Activated CD4-positive, alpha-beta memory T cell treated with anti-CD3 and anti-CD28 coated beads, Interleukin-2, amount 10 ng/mL, durations not matched to agents 7 days and 5 days (primary cell): ENCODE measurements at regions not wholly inside any gene's neighbourhood (a gene's known extent, or its start where the extent isn't known, plus 50 kb on each side); places are given as distances from the start of the nearest gene placed in this dataset.

Experiments used
- CTCF ChIA-PET: fragments of 350-600 bp; sonication (Branson Sonifier 250); formaldehyde crosslinking; loops from one replicate; lab custom pipeline; 2021; ENCODE audit warnings: antibody characterized with exemption, inconsistent platforms; lab: Charles Lee
- POLR2A ChIA-PET: fragments of 350-600 bp; sonication (Branson Sonifier 250); formaldehyde crosslinking; loops from one replicate; lab custom pipeline; 2021; ENCODE audit warnings: antibody characterized with exemption; lab: Charles Lee
- DNase-seq: peaks from one replicate; pipeline ENCODE4 v3.0.0-alpha.2; 2020
- H3K27ac Mint-ChIP-seq: one replicate; pipeline ENCODE4 v1.8.0; 2021; ENCODE audit warnings: mild to moderate bottlenecking, mixed read lengths
- H3K27me3 Mint-ChIP-seq: one replicate; pipeline ENCODE4 v1.8.0; 2021; ENCODE audit warnings: mixed read lengths
- H3K36me3 Mint-ChIP-seq: one replicate; pipeline ENCODE4 v1.8.0; 2021; ENCODE audit warnings: low read depth, mixed read lengths
- H3K4me1 Mint-ChIP-seq: one replicate; pipeline ENCODE4 v1.8.0; 2021; ENCODE audit warnings: mixed read lengths
- H3K4me3 Mint-ChIP-seq: one replicate; pipeline ENCODE4 v1.8.0; 2021; ENCODE audit warnings: mild to moderate bottlenecking, mixed read lengths
- H3K9me3 Mint-ChIP-seq: one replicate; pipeline ENCODE4 v1.8.0; 2021; ENCODE audit warnings: mixed read lengths

DNA sequence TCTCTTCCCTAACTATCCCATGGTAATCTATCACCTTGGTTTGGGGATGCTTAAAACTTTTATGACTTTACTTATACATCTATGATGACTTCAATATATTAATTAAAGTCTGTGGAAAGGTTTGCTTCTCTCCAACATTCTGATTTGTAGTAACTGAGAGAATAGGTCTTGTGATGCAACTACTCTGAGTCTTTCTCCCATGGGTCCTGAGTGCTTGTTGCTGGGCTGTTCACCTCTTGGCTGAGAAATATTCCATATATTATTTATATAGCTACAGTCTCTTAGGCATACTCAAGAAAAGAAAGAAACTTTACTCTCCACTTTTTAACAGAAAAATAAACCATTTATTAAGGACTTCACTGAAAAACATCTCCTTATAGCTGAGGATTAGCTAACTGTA lies 119.3 kb upstream of the PLPPR5 start:
- CTCF ChIA-PET = no interaction called here
- no peaks in the 10 kb centered on the region for H3K36me3 Mint-ChIP-seq
- H3K9me3 Mint-ChIP-seq = no peaks in the 10 kb centered on the region
- H3K4me1 Mint-ChIP-seq = no peaks in the 10 kb centered on the region
- H3K27me3 Mint-ChIP-seq = no peaks in the 10 kb centered on the region
- no peak overlapping the region for H3K4me3 Mint-ChIP-seq
- H3K27ac Mint-ChIP-seq = no peak overlapping the region
- no peak for DNase-seq
- POLR2A ChIA-PET = no interaction called here

DNA sequence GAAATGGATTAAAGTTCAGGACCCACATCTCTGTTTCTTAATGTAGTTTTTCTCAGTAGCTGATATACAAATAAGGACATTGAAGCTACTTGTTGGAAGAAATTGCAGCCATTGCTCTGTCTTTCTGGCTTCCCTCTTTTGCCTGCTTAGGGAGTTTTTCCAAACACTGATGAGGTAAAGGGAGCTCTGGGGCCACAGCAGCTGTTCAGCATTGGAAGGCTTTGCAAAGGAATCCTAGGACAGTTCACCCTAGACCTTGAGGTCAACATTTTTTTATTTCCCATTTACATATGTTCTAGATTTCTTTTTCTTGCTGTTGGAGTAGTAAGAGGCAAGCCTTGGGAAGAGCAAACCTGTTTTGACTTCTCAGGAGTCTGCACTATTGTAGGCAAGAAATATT lies 126.9 kb upstream of the PLPPR5 start:
- Mint-ChIP-seq H3K4me1 (no peaks in the 10 kb centered on the region), H3K4me3 (no peak overlapping the region), H3K27me3 (no peaks in the 10 kb centered on the region), H3K9me3 (no peaks in the 10 kb centered on the region), H3K27ac (no peak overlapping the region), H3K36me3 (no peaks in the 10 kb centered on the region)
- no peak for DNase-seq
- ChIA-PET POLR2A (no interaction called here), CTCF (no interaction called here)

DNA sequence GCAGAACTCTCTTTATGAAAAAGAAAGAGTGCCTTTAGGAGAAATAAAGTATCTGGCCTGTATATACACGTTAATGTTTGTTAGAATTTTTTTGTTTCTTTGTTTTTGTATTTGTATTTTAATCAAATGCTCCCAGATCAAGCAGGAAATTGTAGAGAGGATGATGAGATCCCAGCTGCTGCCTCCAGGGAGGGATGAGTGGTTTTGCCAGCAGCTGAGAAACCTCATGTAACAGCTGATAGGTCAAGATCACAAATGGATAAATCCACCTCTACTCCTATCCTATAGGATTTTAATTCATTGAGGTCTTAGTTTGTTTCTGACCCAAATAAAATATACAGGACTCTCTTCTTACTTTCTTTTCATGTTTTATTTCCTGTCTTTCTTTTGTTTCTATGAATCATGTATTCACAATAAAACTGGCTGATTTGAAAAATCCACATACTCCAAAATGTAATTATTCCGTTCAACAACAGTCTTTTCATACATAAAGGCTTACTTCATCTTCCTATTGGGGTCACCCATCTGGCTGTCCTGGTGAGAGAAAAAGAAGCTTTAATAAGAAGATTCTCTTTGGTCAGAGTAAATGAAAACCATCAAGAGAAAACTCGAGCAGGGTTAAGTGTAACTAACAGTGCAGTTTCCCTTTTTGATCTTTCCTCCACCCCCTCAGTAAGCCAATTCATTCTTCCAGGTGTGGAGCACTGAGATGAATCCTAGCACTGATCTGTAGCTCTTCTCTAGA lies 129.3 kb upstream of the PLPPR5 start:
- no peak overlapping the region for H3K4me3 Mint-ChIP-seq
- H3K4me1 Mint-ChIP-seq = no peaks in the 10 kb centered on the region
- H3K27me3 Mint-ChIP-seq = no peaks in the 10 kb centered on the region
- no peak overlapping the region for H3K27ac Mint-ChIP-seq
- POLR2A ChIA-PET = no interaction called here
- H3K9me3 Mint-ChIP-seq = no peaks in the 10 kb centered on the region
- CTCF ChIA-PET = no interaction called here
- no peaks in the 10 kb centered on the region for H3K36me3 Mint-ChIP-seq
- no peak for DNase-seq

DNA sequence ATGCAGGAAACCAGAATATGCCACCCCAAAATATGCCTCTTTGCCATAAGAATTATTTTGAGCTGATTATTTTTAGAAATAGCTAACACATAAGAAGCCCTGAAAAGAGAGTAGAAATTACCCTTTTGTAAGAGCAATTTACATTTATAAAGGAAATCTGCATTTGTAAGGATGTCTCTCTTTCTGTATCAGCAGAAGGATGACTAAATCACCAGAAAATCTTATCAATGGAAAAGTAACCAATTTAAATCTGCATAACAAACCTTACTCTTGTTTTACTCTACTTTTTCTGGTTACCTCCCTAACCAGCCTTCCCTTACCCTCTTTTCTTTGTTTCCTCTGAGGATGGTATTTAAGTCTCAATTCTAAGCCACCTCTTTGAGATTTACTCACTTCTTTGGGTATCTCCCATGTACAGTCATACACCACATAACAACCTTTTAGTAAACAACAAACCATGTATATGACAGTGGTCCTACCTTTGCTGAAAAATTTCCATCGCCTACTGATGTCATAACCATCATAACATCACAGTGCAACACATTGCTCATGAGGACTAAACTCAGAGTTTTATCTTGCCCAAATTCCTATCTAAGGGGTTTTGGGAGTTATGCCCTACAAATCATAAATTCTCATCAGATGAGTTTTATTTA lies 126.6 kb upstream of the PLPPR4 start:
- no peak for DNase-seq
- H3K4me1 Mint-ChIP-seq = no peaks in the 10 kb centered on the region
- H3K36me3 Mint-ChIP-seq = no peaks in the 10 kb centered on the region
- ChIA-PET CTCF (no interaction called here), POLR2A (no interaction called here)
- H3K27me3 Mint-ChIP-seq = no peaks in the 10 kb centered on the region
- no peaks in the 10 kb centered on the region for H3K9me3 Mint-ChIP-seq
- H3K4me3 Mint-ChIP-seq = no peak overlapping the region
- H3K27ac Mint-ChIP-seq = no peak overlapping the region

DNA sequence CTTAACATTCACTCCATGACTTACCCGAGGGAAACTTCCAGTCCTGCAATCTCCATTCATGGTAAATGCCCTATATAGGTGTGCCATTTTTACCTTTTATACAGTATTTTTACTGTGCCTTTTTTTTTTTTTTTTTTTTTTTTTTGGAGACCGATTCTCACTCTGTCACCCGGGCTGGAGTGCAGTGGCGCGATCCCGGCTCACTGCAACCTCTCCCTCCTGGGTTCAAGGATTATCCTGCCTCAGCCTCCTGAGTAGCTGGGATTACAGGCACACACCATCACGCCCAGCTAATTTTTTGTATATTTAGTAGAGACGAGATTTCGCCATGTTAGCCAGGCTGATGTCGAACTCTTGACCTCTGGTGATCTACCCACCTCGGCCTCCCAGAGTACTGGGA lies 124.4 kb upstream of the PLPPR4 start:
- Mint-ChIP-seq H3K36me3 (no peaks in the 10 kb centered on the region), H3K9me3 (no peaks in the 10 kb centered on the region), H3K27me3 (no peaks in the 10 kb centered on the region), H3K4me3 (no peak overlapping the region), H3K27ac (no peak overlapping the region), H3K4me1 (no peaks in the 10 kb centered on the region)
- DNase-seq = no peak
- ChIA-PET CTCF (no interaction called here), POLR2A (no interaction called here)

DNA sequence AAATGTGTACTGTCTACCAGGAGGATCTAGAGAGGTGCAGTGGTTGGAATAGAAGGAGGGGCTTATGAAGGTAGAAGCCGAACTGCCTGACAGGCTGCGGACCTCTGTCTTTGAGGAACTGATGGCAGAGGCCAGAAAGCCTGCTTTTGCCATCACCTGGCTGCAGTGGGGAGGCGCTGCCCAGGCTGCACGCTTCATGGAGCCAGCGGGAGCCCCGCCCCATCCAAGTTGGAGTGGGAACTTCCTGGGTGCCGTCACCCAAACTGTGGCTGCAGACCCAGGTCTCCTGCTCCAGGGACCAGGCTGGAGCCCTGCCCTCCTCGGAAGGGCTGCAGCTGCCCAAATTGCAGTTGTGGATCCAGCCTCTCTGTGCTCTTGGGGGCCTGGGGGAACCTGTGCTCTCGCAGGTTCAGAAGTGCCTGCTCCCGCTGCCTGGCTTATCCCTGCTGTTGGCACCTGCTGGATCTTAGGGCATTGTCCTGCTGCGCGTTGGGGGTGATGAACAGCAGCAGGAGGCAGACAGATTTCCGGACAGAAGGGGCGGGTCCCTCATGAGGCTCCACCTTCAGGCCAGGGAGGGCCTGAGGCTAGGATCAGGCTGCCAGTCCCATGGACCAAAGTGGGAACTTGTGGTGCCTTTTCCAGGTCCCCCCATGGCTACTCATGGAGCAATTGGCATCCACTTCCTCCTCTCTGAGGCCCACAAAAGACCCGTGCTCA lies 118.0 kb upstream of the PLPPR4 start:
- H3K4me1 Mint-ChIP-seq = no peaks in the 10 kb centered on the region
- no peak overlapping the region for H3K4me3 Mint-ChIP-seq
- ChIA-PET POLR2A (no interaction called here), CTCF (no interaction called here)
- H3K27me3 Mint-ChIP-seq = peaks cover 2% of the 10 kb centered on the region
- no peaks in the 10 kb centered on the region for H3K36me3 Mint-ChIP-seq
- DNase-seq = no peak
- no peak overlapping the region for H3K27ac Mint-ChIP-seq
- H3K9me3 Mint-ChIP-seq = no peaks in the 10 kb centered on the region

DNA sequence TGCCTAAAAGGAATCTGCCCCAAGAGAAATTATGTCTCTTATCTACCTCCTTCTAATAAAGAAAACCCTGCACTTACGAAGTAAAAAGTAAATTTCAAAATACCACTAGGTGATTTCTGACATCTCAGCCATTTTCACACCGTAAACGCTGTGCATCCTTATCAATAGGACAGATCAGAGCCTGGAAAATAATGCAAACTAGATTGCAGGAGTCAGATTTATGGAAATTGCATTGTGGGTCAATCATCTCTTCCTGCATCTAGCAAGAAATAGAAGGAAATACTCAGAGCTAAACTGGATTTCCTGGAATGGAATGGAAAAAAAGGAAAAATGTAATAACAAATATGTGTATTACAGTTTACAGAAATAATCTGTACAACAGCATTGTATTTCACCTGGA lies 114.3 kb upstream of the PLPPR4 start:
- Mint-ChIP-seq H3K9me3 (no peaks in the 10 kb centered on the region), H3K4me1 (no peaks in the 10 kb centered on the region), H3K36me3 (no peaks in the 10 kb centered on the region), H3K27me3 (peaks cover 2% of the 10 kb centered on the region), H3K4me3 (no peak overlapping the region), H3K27ac (no peak overlapping the region)
- ChIA-PET POLR2A (no interaction called here), CTCF (no interaction called here)
- DNase-seq = no peak

DNA sequence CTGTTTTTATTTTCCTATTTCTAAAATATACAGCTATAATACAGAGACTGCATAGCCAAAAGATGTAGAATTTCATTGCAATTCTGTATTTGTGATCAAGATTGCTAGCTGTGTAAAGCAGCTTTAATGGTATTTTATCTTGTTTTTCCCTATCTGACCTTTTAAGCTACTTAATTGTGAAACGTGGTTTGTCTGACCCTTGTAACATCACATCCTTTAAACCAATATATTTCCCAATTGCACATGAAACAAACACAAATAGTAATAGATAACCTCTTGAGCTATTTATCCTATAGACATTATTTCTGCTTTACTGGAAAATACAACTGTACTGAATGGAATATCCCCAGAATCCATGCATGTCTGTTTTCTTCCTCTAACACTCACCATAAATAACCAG lies 112.2 kb upstream of the PLPPR4 start:
- ChIA-PET CTCF (no interaction called here), POLR2A (no interaction called here)
- no peaks in the 10 kb centered on the region for H3K9me3 Mint-ChIP-seq
- peaks cover 9% of the 10 kb centered on the region for H3K27me3 Mint-ChIP-seq
- no peak overlapping the region for H3K4me3 Mint-ChIP-seq
- H3K27ac Mint-ChIP-seq = no peak overlapping the region
- H3K4me1 Mint-ChIP-seq = no peaks in the 10 kb centered on the region
- no peaks in the 10 kb centered on the region for H3K36me3 Mint-ChIP-seq
- DNase-seq = no peak

DNA sequence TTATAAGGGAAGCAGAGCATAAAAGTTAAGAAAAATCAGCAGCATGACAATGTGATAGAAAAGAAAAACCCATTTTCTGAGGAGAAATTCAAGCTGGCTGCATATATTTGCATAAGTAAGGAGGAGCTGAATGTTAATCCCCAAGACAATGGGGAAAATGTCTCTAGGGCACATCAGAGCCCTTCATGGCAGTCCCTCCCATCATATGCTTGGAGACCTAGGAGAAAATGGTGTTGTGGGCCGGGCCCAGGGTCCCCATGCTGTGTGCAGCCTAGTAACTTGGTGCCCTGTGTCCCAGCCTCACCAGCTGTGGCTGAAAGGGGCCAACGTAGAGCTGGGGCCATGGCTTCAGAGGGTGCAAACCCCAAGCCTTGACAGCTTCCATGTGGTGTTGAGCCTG lies 100.6 kb upstream of the PLPPR4 start:
- CTCF ChIA-PET = no interaction called here
- DNase-seq = no peak
- POLR2A ChIA-PET = no interaction called here
- Mint-ChIP-seq H3K9me3 (no peaks in the 10 kb centered on the region), H3K27me3 (peaks cover 3% of the 10 kb centered on the region), H3K4me3 (no peak overlapping the region), H3K4me1 (no peaks in the 10 kb centered on the region), H3K27ac (no peak overlapping the region), H3K36me3 (no peaks in the 10 kb centered on the region)

DNA sequence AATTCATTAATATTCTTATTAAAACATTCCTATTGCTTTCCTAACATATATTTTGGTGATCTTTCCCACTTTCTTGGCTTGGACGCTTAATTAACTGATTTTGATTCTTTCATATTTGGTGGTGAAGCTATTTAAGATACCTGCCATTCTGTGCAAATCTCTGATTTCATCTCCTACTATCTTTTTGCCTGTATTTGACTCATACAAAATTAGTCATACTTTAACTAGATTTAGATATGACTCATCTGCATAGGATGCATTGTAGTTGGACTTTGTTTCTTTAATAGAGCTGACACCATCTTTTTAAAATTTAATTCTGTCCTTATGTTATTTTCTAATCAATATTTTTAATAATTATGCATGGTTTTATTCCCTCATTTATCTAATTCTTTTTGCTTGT lies 93.8 kb upstream of the PLPPR4 start:
- no peak overlapping the region for H3K27ac Mint-ChIP-seq
- CTCF ChIA-PET = no interaction called here

DNA sequence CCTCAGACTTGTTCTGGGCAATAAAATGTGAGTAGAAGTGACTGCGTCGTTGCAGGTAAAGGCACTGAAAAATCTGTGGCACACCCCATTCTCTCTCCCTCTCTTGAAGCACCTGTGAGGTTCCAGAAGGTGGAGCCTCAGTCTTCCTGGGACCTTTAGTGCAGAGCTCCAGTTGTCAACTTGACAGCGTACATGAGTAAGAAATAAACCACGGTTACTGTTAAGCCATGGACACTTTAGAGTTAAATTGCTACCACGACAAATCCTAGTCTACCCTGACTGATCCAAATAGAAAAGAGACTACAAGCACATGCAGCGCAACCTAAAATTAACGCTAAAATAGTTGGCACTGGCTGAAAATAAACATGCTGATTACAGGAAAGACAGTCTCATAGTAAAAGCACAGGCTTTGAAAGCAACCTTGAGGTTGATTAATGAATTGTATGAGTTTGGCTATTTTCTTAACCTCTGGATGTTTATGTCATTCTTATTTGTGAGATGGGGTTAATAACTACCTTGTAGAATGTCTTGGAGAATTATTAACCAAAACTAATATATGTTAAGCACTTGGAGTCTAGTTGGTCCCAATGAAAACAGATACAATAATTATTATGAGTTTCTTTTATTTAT lies 93.0 kb upstream of the PLPPR4 start:
- CTCF ChIA-PET = no interaction called here
- H3K27ac Mint-ChIP-seq = no peak overlapping the region
- no peaks in the 10 kb centered on the region for H3K36me3 Mint-ChIP-seq
- POLR2A ChIA-PET = no interaction called here
- H3K4me3 Mint-ChIP-seq = no peak overlapping the region
- no peaks in the 10 kb centered on the region for H3K9me3 Mint-ChIP-seq
- DNase-seq = no peak
- H3K27me3 Mint-ChIP-seq = peaks cover 5% of the 10 kb centered on the region
- no peaks in the 10 kb centered on the region for H3K4me1 Mint-ChIP-seq

More for the DNA sequence above, 93.8 kb upstream of the PLPPR4 start:
- Mint-ChIP-seq H3K9me3 (no peaks in the 10 kb centered on the region), H3K36me3 (no peaks in the 10 kb centered on the region), H3K4me1 (no peaks in the 10 kb centered on the region), H3K27me3 (peaks cover 5% of the 10 kb centered on the region), H3K4me3 (no peak overlapping the region)
- POLR2A ChIA-PET = no interaction called here
- no peak for DNase-seq

DNA sequence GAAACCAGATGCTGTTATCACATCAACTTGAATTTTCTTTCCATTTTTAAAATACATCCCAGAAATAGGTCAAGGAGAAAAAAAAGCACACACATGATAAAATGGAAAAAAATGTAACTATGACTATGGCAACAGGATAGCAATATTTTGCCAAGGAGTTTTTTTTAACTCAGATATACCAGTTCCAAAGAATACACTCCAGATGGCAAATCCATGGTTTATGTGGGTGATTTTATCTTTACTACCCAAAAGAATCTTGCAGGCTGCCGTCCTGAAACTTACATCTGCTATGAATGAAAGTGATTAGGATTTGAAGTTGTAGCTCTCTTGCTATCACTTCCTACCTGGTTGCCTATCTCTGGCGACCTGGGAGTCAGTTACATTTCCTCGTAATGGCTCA lies 91.0 kb upstream of the PLPPR4 start:
- Mint-ChIP-seq H3K9me3 (no peaks in the 10 kb centered on the region), H3K4me1 (no peaks in the 10 kb centered on the region), H3K36me3 (no peaks in the 10 kb centered on the region), H3K27ac (no peak overlapping the region), H3K27me3 (peaks cover 6% of the 10 kb centered on the region), H3K4me3 (no peak overlapping the region)
- CTCF ChIA-PET = no interaction called here
- POLR2A ChIA-PET = no interaction called here
- no peak for DNase-seq

DNA sequence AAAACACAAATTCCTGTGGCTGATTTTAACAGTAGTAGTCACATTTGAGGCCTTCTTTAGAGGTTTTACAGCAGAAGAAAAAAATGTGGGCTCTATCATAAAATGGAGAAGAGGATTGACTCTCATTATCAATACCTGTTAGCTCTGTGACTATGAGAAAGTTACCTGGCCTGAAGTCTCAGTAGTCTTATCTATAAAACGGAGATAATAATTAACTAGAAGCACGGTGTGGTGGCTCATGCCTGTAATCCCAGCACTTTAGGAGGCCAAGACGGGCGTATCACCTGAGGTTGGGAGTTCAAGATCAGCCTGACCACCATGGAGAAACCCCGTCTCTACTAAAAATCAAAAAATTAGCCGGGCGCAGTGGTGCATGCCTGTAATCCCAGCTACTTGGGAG lies 90.4 kb upstream of the PLPPR4 start:
- H3K4me1 Mint-ChIP-seq = no peaks in the 10 kb centered on the region
- H3K36me3 Mint-ChIP-seq = no peaks in the 10 kb centered on the region
- H3K4me3 Mint-ChIP-seq = no peak overlapping the region
- CTCF ChIA-PET = no interaction called here
- peaks cover 8% of the 10 kb centered on the region for H3K27me3 Mint-ChIP-seq
- no peaks in the 10 kb centered on the region for H3K9me3 Mint-ChIP-seq
- no peak for DNase-seq
- POLR2A ChIA-PET = no interaction called here
- H3K27ac Mint-ChIP-seq = no peak overlapping the region
